CD4-positive, alpha-beta T cell treated with Interleukin-1 beta for 1 hour (primary cell): ENCODE measurements at regions not wholly inside any gene's neighbourhood (a gene's known extent, or its start where the extent isn't known, plus 50 kb on each side); places are given as distances from the start of the nearest gene placed in this dataset.

Experiments used
- DNase-seq, 2 donors: peaks; one replicate each; pipeline ENCODE4 v3.0.0-alpha.2; 2020 to 2022

GRCh38 chr3:159631226-159631625 lies 357.4 kb upstream of the IL12A start:
- no peak for DNase-seq

- DNase-seq: no peak
Observed at GRCh38 chr3:159632128-159632527, 356.5 kb upstream of the IL12A start.

DNA sequence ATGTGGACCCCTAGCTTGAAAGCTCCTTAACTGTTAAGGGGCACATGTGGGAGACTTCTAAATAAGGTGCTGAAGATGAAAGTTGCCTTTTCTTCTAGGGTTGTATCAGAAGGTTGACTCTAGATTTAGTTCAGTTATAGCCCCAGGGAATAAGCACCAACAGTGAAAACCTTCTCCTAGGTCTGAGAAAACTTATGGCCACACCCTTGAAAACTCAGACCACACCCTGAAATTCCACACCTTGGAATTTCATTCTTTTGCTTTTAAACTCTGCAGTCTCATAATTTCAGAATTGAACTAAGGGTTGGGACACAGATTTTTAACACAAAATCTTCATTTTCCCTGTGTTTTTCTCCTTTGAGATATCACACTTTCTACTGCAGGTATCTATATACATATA lies 355.8 kb upstream of the IL12A start:
- DNase-seq: no peak

DNA sequence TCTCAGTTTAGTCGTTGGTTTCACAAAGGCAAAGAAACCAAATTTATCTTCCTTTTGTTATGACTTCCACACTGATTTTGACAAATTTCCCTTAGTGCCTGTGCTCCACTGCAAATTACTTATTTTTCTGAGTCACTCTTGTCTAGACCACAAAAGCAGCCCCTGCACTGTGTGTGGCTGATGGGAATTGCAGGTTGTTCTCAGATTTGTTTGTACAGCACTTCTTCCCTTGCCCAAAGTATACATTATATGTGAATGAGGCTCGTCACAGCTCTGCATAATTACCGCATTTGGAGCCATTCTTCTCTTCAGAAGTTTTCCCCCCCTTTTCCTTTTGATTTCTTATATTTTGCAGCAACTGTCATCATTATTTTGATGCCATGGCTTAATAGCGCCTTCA lies 354.2 kb upstream of the IL12A start:
- no peak for DNase-seq

DNA sequence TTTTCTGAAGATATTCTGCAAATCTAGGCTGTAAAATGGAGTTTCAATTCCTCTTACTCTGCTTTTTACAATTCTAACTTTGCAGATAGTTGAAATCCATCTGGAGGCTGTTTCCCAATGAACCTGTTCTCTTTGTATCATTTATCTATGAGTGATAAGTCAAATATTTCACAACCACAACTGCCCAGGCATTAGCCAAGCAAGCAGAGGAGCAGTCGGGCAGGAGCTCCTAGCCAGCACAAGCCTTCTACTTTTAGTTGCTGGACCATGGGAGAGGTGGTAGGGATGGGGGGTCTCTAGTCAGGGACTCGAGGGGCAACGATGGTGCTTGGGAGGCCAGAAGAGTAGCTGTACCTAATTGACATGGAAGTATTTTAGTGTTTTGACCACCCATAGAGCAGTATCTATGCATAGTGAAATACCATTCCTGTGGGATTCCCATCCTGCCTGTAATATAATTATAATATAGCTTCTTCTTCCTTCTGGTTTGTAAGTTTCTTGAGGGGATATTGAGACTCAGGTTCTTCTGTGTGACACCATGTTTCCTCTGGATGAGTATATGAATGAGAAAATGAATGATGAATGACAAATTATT lies 353.5 kb upstream of the IL12A start:
- no peak for DNase-seq

DNA sequence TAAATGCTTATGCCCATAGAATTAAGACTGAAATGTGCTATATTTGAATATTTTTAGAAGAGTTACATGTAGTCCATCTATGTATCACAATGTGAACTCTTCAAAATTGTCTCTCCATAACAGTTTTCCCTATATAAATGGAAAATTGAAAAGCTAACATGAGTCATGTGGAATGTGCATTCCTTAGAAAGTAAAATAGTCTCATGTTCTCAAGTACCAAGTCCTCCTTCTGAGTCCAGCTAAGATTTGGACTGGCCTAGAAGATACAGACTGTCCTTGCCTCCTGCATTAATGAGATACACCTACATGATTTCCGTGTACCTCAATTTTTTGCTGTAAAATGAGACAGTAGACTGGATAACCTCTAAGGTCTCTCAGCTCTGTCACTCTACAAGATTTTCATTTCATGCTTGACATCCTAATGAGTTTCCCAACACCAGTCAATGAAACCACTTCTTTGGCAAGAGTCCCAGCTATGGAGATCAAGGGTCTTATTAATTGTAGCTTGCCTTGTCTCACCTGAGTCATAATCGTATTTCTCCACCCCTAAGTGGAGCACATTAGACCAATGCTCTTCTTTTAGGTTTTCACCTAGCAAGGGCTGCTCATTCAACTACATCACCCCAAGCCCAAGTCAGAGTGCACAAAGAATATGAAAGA lies 350.6 kb upstream of the IL12A start:
- DNase-seq: no peak

GRCh38 chr3:159640225-159640624 lies 348.4 kb upstream of the IL12A start:
- no peak for DNase-seq

- DNase-seq: no peak
Observed at GRCh38 chr3:159643406-159643805, 345.2 kb upstream of the IL12A start.

DNA sequence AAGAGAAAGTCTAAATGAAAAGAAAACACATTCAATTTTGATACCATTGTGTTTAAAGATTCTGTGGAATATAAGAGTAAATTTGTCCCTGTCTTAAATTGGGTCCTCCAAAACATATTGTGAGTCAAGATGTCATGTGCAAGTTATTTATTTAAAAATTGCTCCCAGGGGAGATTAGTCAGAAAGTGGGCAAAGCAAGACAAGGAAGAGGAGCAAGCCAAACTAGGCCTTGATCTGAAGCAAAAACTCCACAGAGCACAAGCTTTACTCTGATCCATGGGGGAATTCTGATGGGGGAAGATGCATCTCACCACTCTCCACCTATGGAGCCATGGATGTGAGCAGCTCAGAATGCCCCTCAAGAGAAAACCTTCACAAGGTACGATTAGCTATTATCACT lies 342.8 kb upstream of the IL12A start:
- no peak for DNase-seq

GRCh38 chr3:159649951-159650350 lies 338.7 kb upstream of the IL12A start:
- DNase-seq: no peak

- no peak for DNase-seq
Observed at GRCh38 chr3:159650726-159651125, 337.9 kb upstream of the IL12A start.

- DNase-seq: no peak
Observed at GRCh38 chr3:159652452-159652851, 336.2 kb upstream of the IL12A start.

DNA sequence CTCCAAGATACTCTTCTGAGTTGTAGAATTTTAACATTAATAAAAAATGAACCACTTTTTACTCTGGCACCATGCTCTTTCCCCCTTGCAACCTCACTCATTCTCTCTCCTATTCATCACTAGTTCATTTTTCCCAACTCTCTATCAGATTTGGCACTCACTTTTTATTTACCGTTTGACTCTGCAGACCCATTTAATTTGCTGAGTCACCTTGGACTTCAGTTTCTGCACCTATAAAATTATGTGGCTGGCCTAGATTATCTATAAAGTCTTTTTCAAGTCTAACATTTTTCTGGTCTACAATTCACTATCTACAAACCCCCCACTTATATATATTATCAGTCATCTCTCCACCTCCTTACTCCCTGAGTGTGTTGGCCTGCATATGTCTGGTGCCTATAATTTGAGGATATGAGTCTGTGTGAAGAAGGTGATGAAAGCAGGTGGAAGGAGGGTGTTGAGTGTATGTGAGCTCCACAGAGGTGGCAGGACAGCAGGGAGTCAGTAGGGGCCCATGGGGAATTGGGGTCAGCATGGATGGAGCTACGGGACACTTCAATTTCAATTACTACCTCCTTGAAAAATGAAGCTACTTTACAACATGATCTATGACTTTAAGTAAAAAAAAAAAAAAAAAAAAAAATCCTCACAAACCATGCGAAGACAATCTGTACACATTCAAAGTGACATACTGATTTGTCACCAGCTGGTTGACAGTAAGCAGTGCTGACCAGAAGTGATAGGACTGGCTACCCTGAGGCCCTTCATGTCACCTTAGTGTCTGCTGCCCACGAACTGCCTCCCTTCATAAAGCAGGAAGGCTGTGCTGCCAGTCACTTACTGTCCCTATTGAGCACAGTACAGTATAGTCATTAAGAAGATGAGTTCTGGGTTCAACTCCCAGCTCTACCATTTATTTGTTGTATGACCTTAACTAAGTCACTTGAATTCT lies 334.2 kb upstream of the IL12A start:
- no peak for DNase-seq

- DNase-seq: no peak
Observed at GRCh38 chr3:159655202-159655601, 333.4 kb upstream of the IL12A start.

GRCh38 chr3:159657176-159657575 lies 331.5 kb upstream of the IL12A start:
- DNase-seq: no peak

DNA sequence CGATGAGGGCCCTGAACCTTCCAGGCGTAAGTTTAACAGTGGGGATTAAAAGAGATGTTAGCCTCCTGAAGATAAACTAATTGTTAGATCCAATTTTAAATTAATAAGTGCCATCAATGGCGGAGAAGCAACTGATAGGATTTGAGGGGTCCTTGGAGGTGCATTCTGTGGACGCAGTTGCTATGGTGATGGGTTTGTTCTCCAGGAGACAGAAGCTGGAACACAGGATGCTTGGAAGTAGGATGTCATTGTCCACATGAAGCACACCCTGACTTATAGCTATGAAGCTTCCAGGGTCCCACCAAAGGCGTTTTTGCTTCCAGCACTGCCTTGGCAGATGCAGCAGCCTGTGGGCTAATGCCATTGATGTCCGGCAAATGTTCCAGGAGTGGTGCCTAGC lies 331.0 kb upstream of the IL12A start:
- no peak for DNase-seq

- DNase-seq: no peak
Observed at GRCh38 chr3:159660326-159660725, 328.3 kb upstream of the IL12A start.

GRCh38 chr3:159660901-159661300 lies 327.7 kb upstream of the IL12A start:
- no peak for DNase-seq

- no peak for DNase-seq
Observed at GRCh38 chr3:159662549-159662948, 326.1 kb upstream of the IL12A start.

GRCh38 chr3:159664006-159664405 lies 324.6 kb upstream of the IL12A start:
- DNase-seq: no peak

- DNase-seq: no peak
Observed at GRCh38 chr3:159664653-159665052, 324.0 kb upstream of the IL12A start.

- no peak for DNase-seq
Observed at GRCh38 chr3:159667261-159667660, 321.4 kb upstream of the IL12A start.

- DNase-seq: no peak
Observed at GRCh38 chr3:159668461-159668860, 320.2 kb upstream of the IL12A start.

DNA sequence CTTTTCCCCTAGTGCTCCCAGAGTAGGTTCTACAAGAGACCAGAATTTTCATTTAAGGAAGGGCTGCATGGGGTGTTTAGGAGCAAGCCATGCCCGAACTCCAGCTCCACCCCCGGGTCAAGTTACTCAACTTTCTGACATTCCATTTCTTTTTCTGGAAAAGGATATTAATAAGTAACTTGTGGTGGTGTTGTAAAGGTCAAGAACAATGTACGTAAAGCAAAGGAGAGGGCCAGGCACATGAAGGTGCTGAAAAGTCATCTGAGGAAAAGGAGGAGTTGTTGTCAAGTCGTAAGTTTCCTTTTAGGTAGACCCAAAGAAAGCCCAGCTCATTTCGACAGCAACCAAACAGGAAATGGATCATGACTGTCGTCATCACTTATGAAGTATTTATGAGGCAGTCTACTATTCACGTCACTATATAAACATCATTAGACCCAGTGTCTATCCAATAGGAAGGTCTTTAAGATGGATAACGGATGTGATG lies 319.6 kb upstream of the IL12A start:
- no peak for DNase-seq
